ENCODE measurements at regions not wholly inside any gene's neighbourhood (a gene's known extent, or its start where the extent isn't known, plus 50 kb on each side); places are given as distances from the start of the nearest gene placed in this dataset.

- ChIA-PET POLR2A (ENCODE audit: unreplicated experiment) (no interaction called here), CTCF (no interaction called here)
- intact Hi-C loops (cut with micrococcal nuclease; ENCODE audit: unreplicated experiment): no loop called here
- BruUV-seq (replicated peaks): no TSS peak
- Histone ChIP-seq H3K36me3 (ENCODE audit: low read depth) (no peaks in the 10 kb centered on the region), H3K9me2 (ENCODE audit: insufficient read depth) (no peaks in the 10 kb centered on the region), H3K27ac (no peak overlapping the region), H3K9me3 (ENCODE audit: insufficient read depth, low read depth) (no peaks in the 10 kb centered on the region), H3F3A (ENCODE audit: insufficient read depth, low read depth) (no peaks in the 10 kb centered on the region), H4K20me1 (ENCODE audit: insufficient read depth) (no peaks in the 10 kb centered on the region), H3K27me3 (ENCODE audit: insufficient read depth, low read depth) (no peaks in the 10 kb centered on the region; the same call in 1 of the 2 replicates), H3K79me2 (ENCODE audit: low read depth) (no peaks in the 10 kb centered on the region), H3K4me2 (no peak overlapping the region), H2AFZ (no peak overlapping the region), H3K4me3 (no peak overlapping the region), H3K4me1 (replicated peaks; ENCODE audit: insufficient read depth) (no peaks in the 10 kb centered on the region)
- TF ChIP-seq EZH2 (IDR thresholded peaks at IDR 0.05; ENCODE audit: low read depth): no peak
- TF ChIP-seq CTCF (conservative IDR thresholded peaks at IDR 0.05): no peak
- DNase-seq: no peak
Measured at GRCh38 chr17:70492368-70492767, 323.0 kb downstream of the KCNJ2 start.

GRCh38 chr17:70493277-70493874, 324.0 kb downstream of the KCNJ2 start:
- H3K27ac ChIP-seq: no peak overlapping the region
- TF ChIP-seq EZH2 (IDR thresholded peaks at IDR 0.05; ENCODE audit: low read depth) (no peak), CTCF (conservative IDR thresholded peaks at IDR 0.05) (peak; percentile 35; the same call in 1 of the 2 replicates)
- H3K4me1 ChIP-seq (replicated peaks; ENCODE audit: insufficient read depth): no peaks in the 10 kb centered on the region
- intact Hi-C loops (cut with micrococcal nuclease; ENCODE audit: unreplicated experiment): no loop called here
- H3K79me2 ChIP-seq (ENCODE audit: low read depth): no peaks in the 10 kb centered on the region
- no peak overlapping the region for H3K4me3 ChIP-seq
- ChIA-PET POLR2A (ENCODE audit: unreplicated experiment) (no interaction called here), CTCF (no interaction called here)
- H3F3A ChIP-seq (ENCODE audit: insufficient read depth, low read depth): no peaks in the 10 kb centered on the region
- no peak for DNase-seq
- no peaks in the 10 kb centered on the region for H4K20me1 ChIP-seq (ENCODE audit: insufficient read depth)
- H3K36me3 ChIP-seq (ENCODE audit: low read depth): no peaks in the 10 kb centered on the region
- no peak overlapping the region for H3K4me2 ChIP-seq
- no peaks in the 10 kb centered on the region; the same call in 1 of the 2 replicates for H3K27me3 ChIP-seq (ENCODE audit: insufficient read depth, low read depth)
- H2AFZ ChIP-seq: no peak overlapping the region
- no peaks in the 10 kb centered on the region for H3K9me2 ChIP-seq (ENCODE audit: insufficient read depth)
- no TSS peak for BruUV-seq (replicated peaks)
- H3K9me3 ChIP-seq (ENCODE audit: insufficient read depth, low read depth): no peaks in the 10 kb centered on the region

- H3K4me3 ChIP-seq: no peak overlapping the region
- intact Hi-C loops (cut with micrococcal nuclease; ENCODE audit: unreplicated experiment): no loop called here
- H3K36me3 ChIP-seq (ENCODE audit: low read depth): no peaks in the 10 kb centered on the region
- peaks cover 4% of the 10 kb centered on the region; the same call in 1 of the 2 replicates for H3K27me3 ChIP-seq (ENCODE audit: insufficient read depth, low read depth)
- no peak for DNase-seq
- no peaks in the 10 kb centered on the region for H3K9me3 ChIP-seq (ENCODE audit: insufficient read depth, low read depth)
- POLR2A ChIA-PET (ENCODE audit: unreplicated experiment): no interaction called here
- H3K79me2 ChIP-seq (ENCODE audit: low read depth): no peaks in the 10 kb centered on the region
- no peaks in the 10 kb centered on the region for H3K9me2 ChIP-seq (ENCODE audit: insufficient read depth)
- TF ChIP-seq CTCF (conservative IDR thresholded peaks at IDR 0.05) (no peak), EZH2 (IDR thresholded peaks at IDR 0.05; ENCODE audit: low read depth) (no peak)
- no peaks in the 10 kb centered on the region for H3F3A ChIP-seq (ENCODE audit: insufficient read depth, low read depth)
- no TSS peak for BruUV-seq (replicated peaks)
- no peaks in the 10 kb centered on the region for H3K4me1 ChIP-seq (replicated peaks; ENCODE audit: insufficient read depth)
- H3K4me2 ChIP-seq: no peak overlapping the region
- H3K27ac ChIP-seq: no peak overlapping the region
- CTCF ChIA-PET: no interaction called here
- H2AFZ ChIP-seq: no peak overlapping the region
- no peaks in the 10 kb centered on the region for H4K20me1 ChIP-seq (ENCODE audit: insufficient read depth)
Measured at GRCh38 chr17:70498631-70499030, 329.3 kb downstream of the KCNJ2 start.

Measured in PC-9 (cell line).